ENCODE measurements at regions not wholly inside any gene's neighbourhood (a gene's known extent, or its start where the extent isn't known, plus 50 kb on each side); places are given as distances from the start of the nearest gene placed in this dataset.
"Not testable (repeated sequence)": the region's sequence is repeated elsewhere in the genome, so short reads cannot be mapped to it uniquely, and the experiment has no call there.

DNA sequence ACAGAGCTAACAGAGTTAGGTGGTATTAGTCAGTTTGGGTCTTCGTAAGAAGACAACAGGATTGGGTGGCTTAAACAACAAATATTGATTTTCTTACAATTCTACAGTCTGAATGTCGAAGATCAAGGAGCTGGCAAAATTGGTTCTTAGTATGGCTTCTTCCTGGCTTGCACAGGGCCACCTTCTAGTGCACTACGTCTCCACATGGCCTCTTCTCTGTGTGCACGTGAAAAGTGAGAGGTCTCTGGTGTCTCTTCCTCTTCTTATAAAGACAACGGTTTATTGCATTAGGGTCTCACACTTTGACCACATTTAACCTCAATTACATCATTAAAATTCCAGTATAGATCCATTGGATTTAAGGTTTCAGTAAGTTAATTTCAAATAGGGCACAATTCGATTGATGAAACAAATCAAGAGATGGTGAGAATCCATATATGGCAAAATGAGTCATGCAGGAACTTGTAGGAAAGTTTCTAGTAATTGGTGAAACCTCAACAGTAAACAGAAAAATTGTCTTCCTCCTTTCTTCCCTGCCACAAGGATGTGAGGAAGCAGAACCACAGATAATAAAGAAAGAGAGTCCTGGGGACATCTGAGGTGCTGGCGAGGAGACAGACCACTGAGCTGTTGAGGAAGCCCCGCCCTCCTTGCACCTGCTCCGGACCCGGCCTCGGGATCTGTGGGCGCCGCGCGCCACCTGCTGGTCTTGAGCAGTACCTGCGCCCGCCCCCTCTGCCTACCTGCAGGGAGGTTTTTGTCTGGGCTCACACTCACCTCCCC lies 846.7 kb downstream of the TMEM121 start:
- Histone ChIP-seq H3K36me3 (ENCODE audit: insufficient read depth, low read length) (no peaks in the 10 kb centered on the region), H3K4me1 (ENCODE audit: insufficient read depth, low read length) (peaks cover 12% of the 10 kb centered on the region), H3K9me3 (ENCODE audit: control insufficient read depth in 1 of 2, insufficient read depth in 1 of 2, low read length in 2 of 2) (no peaks in the 10 kb centered on the region), H3K4me3 (ENCODE audit: low read length) (no peak overlapping the region), H3K27ac (ENCODE audit: low read depth in 1 of 2, low read length in 2 of 2) (no peak overlapping the region), H3K27me3 (ENCODE audit: control insufficient read depth in 1 of 2, insufficient read depth in 2 of 2, low read length in 2 of 2) (no peaks in the 10 kb centered on the region)
- Mint-ChIP-seq H3K4me1 (ENCODE audit: low read depth) (peaks cover 24% of the 10 kb centered on the region), H3K36me3 (ENCODE audit: low read depth) (no peaks in the 10 kb centered on the region), H3K9me3 (no peaks in the 10 kb centered on the region), H3K4me3 (peak overlapping the region; percentile 35), H3K27ac (peak overlapping the region; percentile 1), H3K27me3 (no peaks in the 10 kb centered on the region)
- POLR2A ChIA-PET = interaction anchor here (0.6 kb wide), 1 partner anchor 360 kb away, joined by 3 read pairs; no protein-coding TSS in a partner anchor
- intact Hi-C loops (cut with DNase I, micrococcal nuclease) = loop anchor here in 1 of 2 experiments (5.0 kb wide), 1 partner anchor 86 kb away; no protein-coding TSS in a partner anchor
- peak; percentile 62 to 88 (median 72) for DNase-seq
- TF ChIP-seq, protein P1, sequence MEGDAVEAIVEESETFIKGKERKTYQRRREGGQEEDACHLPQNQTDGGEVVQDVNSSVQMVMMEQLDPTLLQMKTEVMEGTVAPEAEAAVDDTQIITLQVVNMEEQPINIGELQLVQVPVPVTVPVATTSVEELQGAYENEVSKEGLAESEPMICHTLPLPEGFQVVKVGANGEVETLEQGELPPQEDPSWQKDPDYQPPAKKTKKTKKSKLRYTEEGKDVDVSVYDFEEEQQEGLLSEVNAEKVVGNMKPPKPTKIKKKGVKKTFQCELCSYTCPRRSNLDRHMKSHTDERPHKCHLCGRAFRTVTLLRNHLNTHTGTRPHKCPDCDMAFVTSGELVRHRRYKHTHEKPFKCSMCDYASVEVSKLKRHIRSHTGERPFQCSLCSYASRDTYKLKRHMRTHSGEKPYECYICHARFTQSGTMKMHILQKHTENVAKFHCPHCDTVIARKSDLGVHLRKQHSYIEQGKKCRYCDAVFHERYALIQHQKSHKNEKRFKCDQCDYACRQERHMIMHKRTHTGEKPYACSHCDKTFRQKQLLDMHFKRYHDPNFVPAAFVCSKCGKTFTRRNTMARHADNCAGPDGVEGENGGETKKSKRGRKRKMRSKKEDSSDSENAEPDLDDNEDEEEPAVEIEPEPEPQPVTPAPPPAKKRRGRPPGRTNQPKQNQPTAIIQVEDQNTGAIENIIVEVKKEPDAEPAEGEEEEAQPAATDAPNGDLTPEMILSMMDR (IDR thresholded peaks at IDR 0.05) = peak; percentile 96
- CTCF ChIA-PET = interaction anchor here (1.0 to 2.1 kb wide), 9 partner anchors 40 to 163 kb away, joined by 3 to 7 read pairs (median 3); no protein-coding TSS in a partner anchor
- peak; percentile 94 for ATAC-seq (ENCODE audit: poor library complexity)

DNA sequence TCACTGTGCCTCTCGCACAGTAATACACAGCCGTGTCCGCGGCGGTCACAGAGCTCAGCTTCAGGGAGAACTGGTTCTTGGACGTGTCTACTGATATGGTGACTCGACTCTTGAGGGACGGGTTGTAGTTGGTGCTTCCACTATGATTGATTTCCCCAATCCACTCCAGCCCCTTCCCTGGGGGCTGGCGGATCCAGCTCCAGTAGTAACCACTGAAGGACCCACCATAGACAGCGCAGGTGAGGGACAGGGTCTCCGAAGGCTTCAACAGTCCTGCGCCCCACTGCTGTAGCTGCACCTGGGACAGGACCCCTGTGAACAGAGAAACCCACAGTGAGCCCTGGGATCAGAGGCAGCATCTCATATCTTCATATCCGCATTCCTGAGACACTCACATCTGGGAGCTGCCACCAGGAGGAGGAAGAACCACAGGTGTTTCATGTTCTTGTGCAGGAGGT lies 847.3 kb downstream of the TMEM121 start:
- peak in 1 of 14 experiments; percentile 16 for DNase-seq
- H3K9me3 ChIP-seq (ENCODE audit: control insufficient read depth in 1 of 2, insufficient read depth in 1 of 2, low read length in 2 of 2); H3K27ac Mint-ChIP-seq; H3K4me3 ChIP-seq (ENCODE audit: low read length); H3K4me3 Mint-ChIP-seq; H3K36me3 Mint-ChIP-seq (ENCODE audit: low read depth); H3K9me3 Mint-ChIP-seq; POLR2A ChIA-PET; H3K36me3 ChIP-seq (ENCODE audit: insufficient read depth, low read length); H3K27me3 Mint-ChIP-seq; ATAC-seq (ENCODE audit: poor library complexity); H3K27ac ChIP-seq (ENCODE audit: low read depth in 1 of 2, low read length in 2 of 2); H3K27me3 ChIP-seq (ENCODE audit: control insufficient read depth in 1 of 2, insufficient read depth in 2 of 2, low read length in 2 of 2): not testable (repeated sequence)
- H3K4me1 Mint-ChIP-seq (ENCODE audit: low read depth) = peaks cover 24% of the 10 kb centered on the region
- H3K4me1 ChIP-seq (ENCODE audit: insufficient read depth, low read length) = peaks cover 16% of the 10 kb centered on the region
- CTCF ChIA-PET = interaction anchor here (1.1 to 2.1 kb wide), 6 partner anchors 39 to 97 kb away, joined by 3 to 7 read pairs (median 3); no protein-coding TSS in a partner anchor
- TF ChIP-seq, protein P1 (IDR thresholded peaks at IDR 0.05) = peak; percentile 55
- intact Hi-C loops (cut with DNase I, micrococcal nuclease) = loop anchor here in 1 of 2 experiments (5.0 kb wide), 1 partner anchor 86 kb away; no protein-coding TSS in a partner anchor

DNA sequence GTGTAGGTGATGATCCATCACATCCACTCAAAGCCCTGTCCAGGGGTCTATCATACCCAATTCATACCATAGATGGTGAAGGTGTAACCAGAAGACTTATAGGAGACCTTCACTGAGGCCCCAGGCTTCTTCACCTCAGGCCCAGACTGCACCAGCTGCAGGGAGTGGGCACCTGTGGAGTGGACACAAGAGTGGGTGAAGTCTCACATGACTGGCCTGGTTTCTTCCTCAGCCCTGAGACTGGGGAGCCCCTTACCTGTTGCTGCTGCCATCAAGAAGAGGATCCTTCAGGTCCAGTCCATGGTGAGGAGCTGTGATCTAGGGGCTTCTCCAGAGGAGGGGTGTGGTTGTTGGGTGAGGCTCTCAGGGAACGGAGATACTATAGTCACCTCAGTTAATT lies 851.0 kb downstream of the TMEM121 start:
- Mint-ChIP-seq H3K4me3 (no peak overlapping the region), H3K9me3 (no peaks in the 10 kb centered on the region), H3K27ac (no peak overlapping the region), H3K4me1 (ENCODE audit: low read depth) (peaks cover 24% of the 10 kb centered on the region), H3K27me3 (peaks cover 4% of the 10 kb centered on the region), H3K36me3 (ENCODE audit: low read depth) (no peaks in the 10 kb centered on the region)
- Histone ChIP-seq H3K4me3 (ENCODE audit: low read length) (no peak overlapping the region), H3K4me1 (ENCODE audit: insufficient read depth, low read length) (peaks cover 16% of the 10 kb centered on the region), H3K36me3 (ENCODE audit: insufficient read depth, low read length) (no peaks in the 10 kb centered on the region), H3K27ac (ENCODE audit: low read depth in 1 of 2, low read length in 2 of 2) (no peak overlapping the region), H3K27me3 (ENCODE audit: control insufficient read depth in 1 of 2, insufficient read depth in 2 of 2, low read length in 2 of 2) (no peaks in the 10 kb centered on the region), H3K9me3 (ENCODE audit: control insufficient read depth in 1 of 2, insufficient read depth in 1 of 2, low read length in 2 of 2) (no peaks in the 10 kb centered on the region)
- no peak for ATAC-seq (ENCODE audit: poor library complexity)
- ChIA-PET CTCF (interaction anchor here (2.0 kb wide), 1 partner anchor 40 kb away, joined by 12 read pairs; no protein-coding TSS in a partner anchor), POLR2A (no interaction called here)
- TF ChIP-seq, protein P1 (IDR thresholded peaks at IDR 0.05) = no peak
- intact Hi-C loops (cut with DNase I, micrococcal nuclease) = no loop called here
- DNase-seq = no peak

Measured in CD4-positive, alpha-beta T cell (primary cell).